ENCODE measurements at regions not wholly inside any gene's neighbourhood (a gene's known extent, or its start where the extent isn't known, plus 50 kb on each side); places are given as distances from the start of the nearest gene placed in this dataset.

DNA sequence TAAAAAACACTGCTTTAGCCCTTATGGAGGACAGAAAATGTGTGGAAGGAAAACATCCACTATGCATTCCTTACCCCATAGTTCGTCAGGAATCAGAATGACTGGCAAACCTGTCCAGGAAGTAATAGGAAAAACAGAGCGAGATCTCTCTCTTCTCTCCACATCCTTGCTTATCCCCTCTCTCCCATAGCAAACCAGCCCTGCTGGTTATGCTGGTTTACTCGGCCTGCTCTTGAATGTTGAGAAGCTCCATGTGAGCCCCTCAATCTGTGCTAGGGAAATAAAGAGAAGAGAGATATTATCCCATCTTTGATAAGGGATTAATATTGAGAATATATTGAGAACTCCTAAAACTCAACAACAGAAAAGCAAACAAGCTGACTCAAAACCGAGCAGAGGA lies 402.8 kb upstream of the RBFOX1 start:
- Histone ChIP-seq H3K36me3 (no peaks in the 10 kb centered on the region), H3K4me1 (no peaks in the 10 kb centered on the region), H3K27ac (no peak overlapping the region), H3K4me3 (no peak overlapping the region), H3K9ac (ENCODE audit: low read depth in 2 of 2, low read length in 2 of 2) (no peak overlapping the region), H3K9me3 (no peaks in the 10 kb centered on the region), H3K27me3 (no peaks in the 10 kb centered on the region)
- intact Hi-C loops (cut with DNase I), result no loop called here
- no peak for DNase-seq
- TF ChIP-seq, protein P1, sequence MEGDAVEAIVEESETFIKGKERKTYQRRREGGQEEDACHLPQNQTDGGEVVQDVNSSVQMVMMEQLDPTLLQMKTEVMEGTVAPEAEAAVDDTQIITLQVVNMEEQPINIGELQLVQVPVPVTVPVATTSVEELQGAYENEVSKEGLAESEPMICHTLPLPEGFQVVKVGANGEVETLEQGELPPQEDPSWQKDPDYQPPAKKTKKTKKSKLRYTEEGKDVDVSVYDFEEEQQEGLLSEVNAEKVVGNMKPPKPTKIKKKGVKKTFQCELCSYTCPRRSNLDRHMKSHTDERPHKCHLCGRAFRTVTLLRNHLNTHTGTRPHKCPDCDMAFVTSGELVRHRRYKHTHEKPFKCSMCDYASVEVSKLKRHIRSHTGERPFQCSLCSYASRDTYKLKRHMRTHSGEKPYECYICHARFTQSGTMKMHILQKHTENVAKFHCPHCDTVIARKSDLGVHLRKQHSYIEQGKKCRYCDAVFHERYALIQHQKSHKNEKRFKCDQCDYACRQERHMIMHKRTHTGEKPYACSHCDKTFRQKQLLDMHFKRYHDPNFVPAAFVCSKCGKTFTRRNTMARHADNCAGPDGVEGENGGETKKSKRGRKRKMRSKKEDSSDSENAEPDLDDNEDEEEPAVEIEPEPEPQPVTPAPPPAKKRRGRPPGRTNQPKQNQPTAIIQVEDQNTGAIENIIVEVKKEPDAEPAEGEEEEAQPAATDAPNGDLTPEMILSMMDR (IDR thresholded peaks at IDR 0.05), result no peak

DNA sequence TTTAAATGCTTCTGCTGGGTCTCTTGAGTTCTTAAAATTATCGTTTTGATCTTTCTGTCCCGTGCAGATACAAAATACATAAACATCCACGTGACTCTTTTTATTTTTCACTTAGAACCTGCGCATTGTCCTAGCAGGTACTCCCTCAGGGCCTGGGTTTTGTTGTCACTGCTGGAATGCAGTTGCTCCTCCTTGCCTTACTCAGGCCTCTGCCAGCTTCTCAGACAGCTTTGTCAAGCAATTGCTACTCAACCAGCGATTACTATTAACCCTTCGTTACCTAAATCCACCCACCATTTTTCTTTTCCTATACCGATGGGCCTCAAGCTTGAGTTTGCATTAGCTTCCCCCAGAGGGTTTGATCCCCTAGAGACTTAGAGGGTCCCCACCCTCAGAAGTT lies 405.9 kb upstream of the RBFOX1 start:
- no peaks in the 10 kb centered on the region for H3K9me3 ChIP-seq
- TF ChIP-seq, protein P1 (IDR thresholded peaks at IDR 0.05), result no peak
- no peak overlapping the region for H3K27ac ChIP-seq
- H3K4me1 ChIP-seq, result no peaks in the 10 kb centered on the region
- H3K27me3 ChIP-seq, result no peaks in the 10 kb centered on the region
- H3K4me3 ChIP-seq, result no peak overlapping the region
- no peak for DNase-seq
- no peaks in the 10 kb centered on the region for H3K36me3 ChIP-seq
- H3K9ac ChIP-seq (ENCODE audit: low read depth in 2 of 2, low read length in 2 of 2), result no peak overlapping the region
- intact Hi-C loops (cut with DNase I), result no loop called here

DNA sequence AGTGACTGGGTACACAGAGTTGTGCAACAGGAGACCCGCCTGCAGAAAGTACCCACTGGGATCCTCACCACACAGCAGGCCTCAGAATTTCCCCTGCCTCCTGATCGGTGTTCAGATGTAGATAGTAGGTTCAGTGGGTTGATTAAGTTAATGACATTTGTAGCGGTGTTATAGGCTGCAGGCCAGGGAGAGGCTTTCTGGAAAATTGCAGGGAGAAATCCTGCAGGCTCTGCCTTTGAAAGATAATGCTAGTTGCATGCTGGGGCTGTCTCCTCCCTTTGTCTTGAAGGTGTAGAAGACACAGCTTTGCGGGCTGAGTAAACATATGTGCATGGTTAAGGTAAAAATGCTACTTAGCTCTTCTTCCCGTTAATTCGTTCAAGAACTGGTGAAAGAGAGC lies 406.3 kb upstream of the RBFOX1 start:
- H3K36me3 ChIP-seq, result no peaks in the 10 kb centered on the region
- no peak overlapping the region for H3K9ac ChIP-seq (ENCODE audit: low read depth in 2 of 2, low read length in 2 of 2)
- H3K9me3 ChIP-seq, result no peaks in the 10 kb centered on the region
- TF ChIP-seq, protein P1 (IDR thresholded peaks at IDR 0.05), result no peak
- H3K27ac ChIP-seq, result no peak overlapping the region
- H3K27me3 ChIP-seq, result no peaks in the 10 kb centered on the region
- H3K4me3 ChIP-seq, result no peak overlapping the region
- DNase-seq, result no peak
- intact Hi-C loops (cut with DNase I), result no loop called here
- no peaks in the 10 kb centered on the region for H3K4me1 ChIP-seq

DNA sequence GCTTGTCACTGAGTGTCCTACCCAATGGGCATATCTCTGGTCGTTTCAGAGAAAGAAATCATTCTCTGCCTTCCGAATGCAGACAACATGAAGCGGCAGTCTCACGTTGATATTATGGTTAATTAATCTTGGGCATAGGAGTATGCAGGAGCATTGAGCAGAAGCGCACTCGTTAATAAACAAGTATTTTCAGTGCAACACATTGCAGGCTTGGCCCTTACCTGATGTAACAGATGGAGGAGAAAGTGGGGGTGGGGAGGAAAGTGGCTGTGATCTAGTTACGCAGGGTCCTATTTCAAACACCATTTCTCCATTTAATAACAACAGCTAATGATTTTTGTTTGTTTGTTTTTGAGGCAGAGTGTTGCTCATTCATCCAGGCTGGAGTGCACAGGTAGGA lies 414.0 kb upstream of the RBFOX1 start:
- Histone ChIP-seq H3K27me3 (no peaks in the 10 kb centered on the region), H3K9me3 (no peaks in the 10 kb centered on the region), H3K9ac (ENCODE audit: low read depth in 2 of 2, low read length in 2 of 2) (no peak overlapping the region), H3K27ac (no peak overlapping the region), H3K4me1 (no peaks in the 10 kb centered on the region), H3K36me3 (no peaks in the 10 kb centered on the region), H3K4me3 (no peak overlapping the region)
- no peak for DNase-seq
- TF ChIP-seq, protein P1 (IDR thresholded peaks at IDR 0.05), result no peak
- intact Hi-C loops (cut with DNase I), result no loop called here

DNA sequence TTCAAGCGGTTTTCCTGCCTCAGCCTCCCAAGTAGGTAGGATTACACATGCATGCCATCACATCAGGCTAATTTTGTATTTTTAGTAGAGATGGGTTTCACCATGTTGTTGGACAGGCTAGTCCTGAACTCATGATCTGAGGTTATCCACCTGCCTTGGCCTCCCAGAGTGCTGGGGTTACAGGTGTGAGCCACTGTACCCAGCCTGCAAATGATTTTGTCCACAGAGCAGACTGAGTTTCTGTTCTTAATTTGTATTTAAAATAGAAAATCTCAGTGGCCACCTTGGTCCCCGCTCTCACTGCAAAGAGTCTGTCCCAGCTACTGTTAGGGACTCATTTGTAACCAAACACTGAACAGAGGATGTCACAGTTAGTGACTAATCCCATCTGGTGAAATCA lies 415.7 kb upstream of the RBFOX1 start:
- Histone ChIP-seq H3K36me3 (no peaks in the 10 kb centered on the region), H3K4me1 (no peaks in the 10 kb centered on the region), H3K27ac (no peak overlapping the region), H3K4me3 (no peak overlapping the region), H3K9me3 (no peaks in the 10 kb centered on the region), H3K9ac (ENCODE audit: low read depth in 2 of 2, low read length in 2 of 2) (no peak overlapping the region), H3K27me3 (no peaks in the 10 kb centered on the region)
- intact Hi-C loops (cut with DNase I), result no loop called here
- DNase-seq, result no peak
- TF ChIP-seq, protein P1 (IDR thresholded peaks at IDR 0.05), result no peak

DNA sequence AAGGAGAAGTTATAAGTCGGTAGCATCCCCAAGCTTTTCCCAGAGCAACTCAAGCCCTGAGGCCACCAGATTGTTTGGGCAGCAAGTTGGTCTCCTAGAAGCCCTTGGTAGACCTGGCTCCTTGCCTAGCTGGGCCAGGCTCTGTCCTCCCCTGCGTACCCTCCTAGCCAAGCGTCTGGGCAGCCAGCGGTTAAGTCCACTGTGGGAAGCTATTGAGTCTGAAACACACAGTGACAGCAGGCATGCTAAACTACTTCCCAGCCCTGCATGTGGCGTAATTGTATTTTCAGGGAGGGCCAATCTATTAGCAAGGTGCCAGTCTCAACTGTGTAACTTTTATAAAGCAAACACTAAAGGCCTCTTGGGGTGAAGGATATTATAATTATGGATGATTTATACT lies 419.1 kb upstream of the RBFOX1 start:
- TF ChIP-seq, protein P1 (IDR thresholded peaks at IDR 0.05), result no peak
- Histone ChIP-seq H3K27ac (no peak overlapping the region), H3K9ac (ENCODE audit: low read depth in 2 of 2, low read length in 2 of 2) (no peak overlapping the region), H3K4me3 (no peak overlapping the region), H3K27me3 (no peaks in the 10 kb centered on the region), H3K36me3 (no peaks in the 10 kb centered on the region), H3K9me3 (no peaks in the 10 kb centered on the region), H3K4me1 (no peaks in the 10 kb centered on the region)
- intact Hi-C loops (cut with DNase I), result no loop called here
- DNase-seq, result no peak

All from colonic mucosa (tissue), 4 donors.